A673 (cell line): ENCODE measurements at regions not wholly inside any gene's neighbourhood (a gene's known extent, or its start where the extent isn't known, plus 50 kb on each side); places are given as distances from the start of the nearest gene placed in this dataset.

ENCODE experiments used
- CTCF ChIP-seq: fragments of 300-800, 200-600 bp; sonication (generic); conservative IDR thresholded peaks from 2 replicates; pipeline ENCODE4 v1.5.1; 2017; ENCODE audit warnings: low read depth, mild to moderate bottlenecking, antibody characterized with exemption, low read length, moderate library complexity, mixed read lengths
- EZH2 ChIP-seq: fragments of 200-600 bp; sonication (generic); IDR thresholded peaks from 2 replicates; pipeline ENCODE4 v1.6.1; 2017; ENCODE audit warnings: borderline replicate concordance, low read depth, mild to moderate bottlenecking, mixed read lengths, antibody characterized with exemption, low read length; ENCODE audit not compliant: poor library complexity, severe bottlenecking

- no peak for TF ChIP-seq CTCF
- no peak for TF ChIP-seq EZH2
These were observed 541.7 kb downstream of the MTRR start for GRCh38 chr5:8410618-8411017.
